HG03342 (cell line): ENCODE measurements at regions not wholly inside any gene's neighbourhood (a gene's known extent, or its start where the extent isn't known, plus 50 kb on each side); places are given as distances from the start of the nearest gene placed in this dataset.
"Not testable (repeated sequence)": the region's sequence is repeated elsewhere in the genome, so short reads cannot be mapped to it uniquely, and the experiment has no call there.

ENCODE experiments used
- ATAC-seq: cut with Tn5 transposase; IDR thresholded peaks from one replicate; pipeline ENCODE4 v1.9.1; 2021; ENCODE audit warnings: mild to moderate bottlenecking, moderate library complexity; ENCODE audit not compliant: unreplicated experiment

- ATAC-seq = no peak
Measured at GRCh38 chr14:22315336-22315735, 273.7 kb downstream of the DAD1 start.

GRCh38 chr14:22314183-22314820, 274.7 kb downstream of the DAD1 start:
- peak; percentile 82 for ATAC-seq

- no peak for ATAC-seq
Measured at GRCh38 chr14:22313172-22313801, 275.7 kb downstream of the DAD1 start.

GRCh38 chr14:22311636-22312035, 277.4 kb downstream of the DAD1 start:
- no peak for ATAC-seq

- ATAC-seq = no peak
Measured at GRCh38 chr14:22305607-22306006, 283.4 kb downstream of the DAD1 start.

GRCh38 chr14:22304326-22304725, 284.7 kb downstream of the DAD1 start:
- ATAC-seq = no peak

GRCh38 chr14:22303589-22304195, 285.3 kb downstream of the DAD1 start:
- no peak for ATAC-seq

- ATAC-seq = no peak
Measured at GRCh38 chr14:22300646-22301045, 288.4 kb downstream of the DAD1 start.

- ATAC-seq = no peak
Measured at GRCh38 chr14:22297376-22297775, 291.6 kb downstream of the DAD1 start.

- ATAC-seq = no peak
Measured at GRCh38 chr14:22296722-22297121, 292.3 kb downstream of the DAD1 start.

GRCh38 chr14:22296088-22296487, 292.9 kb downstream of the DAD1 start:
- ATAC-seq = no peak

- ATAC-seq = no peak
Measured at GRCh38 chr14:22291406-22291805, 297.6 kb downstream of the DAD1 start.

GRCh38 chr14:22289570-22289969, 299.5 kb downstream of the DAD1 start:
- ATAC-seq = no peak

- no peak for ATAC-seq
Measured at GRCh38 chr14:22285991-22286390, 303.0 kb downstream of the DAD1 start.

GRCh38 chr14:22282949-22283348, 306.1 kb downstream of the DAD1 start:
- no peak for ATAC-seq

GRCh38 chr14:22282417-22282816, 306.6 kb downstream of the DAD1 start:
- ATAC-seq = no peak

GRCh38 chr14:22281447-22281874, 307.6 kb downstream of the DAD1 start:
- not testable (repeated sequence) for ATAC-seq

GRCh38 chr14:22280497-22281316, 308.3 kb downstream of the DAD1 start:
- ATAC-seq = no peak

GRCh38 chr14:22276913-22277816, 311.9 kb downstream of the DAD1 start:
- ATAC-seq = no peak
